T47D (cell line): ENCODE measurements at regions not wholly inside any gene's neighbourhood (a gene's known extent, or its start where the extent isn't known, plus 50 kb on each side); places are given as distances from the start of the nearest gene placed in this dataset.

ENCODE experiments used
- DNase-seq, 2 experiments: peaks; one replicate each; pipeline versions ENCODE4 v3.0.0 to v3.0.0-alpha.2; 2011 to 2012; ENCODE audit warnings: low read depth in 1 of 2, low spot score in 1 of 2
- JUND ChIP-seq: IDR thresholded peaks from 2 replicates; pipeline ENCODE4 v1.6.1; 2012; ENCODE audit warnings: low read depth
- in situ Hi-C: cut with HindIII; loops from 2 replicates; pipeline ENCODE4 v1.10.0; 2016; ENCODE audit warnings: low sequenced_read_pairs, low pct_unique_long_range_greater_than_20kb

DNA sequence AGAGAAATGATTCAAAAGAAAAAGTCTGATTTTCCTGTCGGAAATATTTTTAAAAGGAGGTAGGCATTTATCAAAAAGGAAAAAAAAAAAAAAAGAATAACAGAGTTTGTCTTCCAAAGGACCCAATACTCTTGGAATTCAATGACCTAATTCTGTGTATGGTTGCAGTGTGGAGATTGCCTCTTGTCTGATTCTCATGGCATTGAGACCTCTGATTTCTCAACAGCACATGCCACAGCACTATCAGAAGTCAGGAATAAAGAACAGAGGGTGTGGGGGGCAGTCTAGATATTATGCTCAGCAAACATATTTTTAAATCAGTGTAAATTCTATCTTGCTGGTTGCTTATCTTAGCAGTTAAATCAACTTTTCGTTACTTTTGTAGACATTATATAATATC lies 81.3 kb upstream of the SOX9 start:
- TF ChIP-seq JUND: no peak
- no peak for DNase-seq
- in situ Hi-C loops: no loop called here

DNA sequence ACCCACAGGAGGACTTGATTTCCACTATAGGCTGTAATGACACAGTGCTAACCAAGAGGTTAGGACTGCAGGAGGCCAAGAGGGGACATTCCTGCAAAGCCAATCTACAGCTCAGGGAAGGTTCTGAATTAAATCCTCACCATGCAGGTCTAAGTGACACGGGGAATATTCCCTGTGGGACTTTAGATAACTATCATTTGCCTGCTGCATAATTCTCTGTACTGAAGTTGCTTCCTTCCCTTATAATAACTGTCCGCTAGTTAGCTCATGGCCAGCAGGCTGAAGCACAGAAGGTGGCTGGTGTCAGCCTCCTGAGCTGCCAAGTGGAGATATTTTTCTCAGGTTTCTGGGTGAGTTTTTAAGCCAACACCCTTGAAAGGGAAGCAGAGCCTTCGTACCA lies 74.6 kb upstream of the SOX9 start:
- TF ChIP-seq JUND: no peak
- in situ Hi-C loops: no loop called here
- no peak for DNase-seq

DNA sequence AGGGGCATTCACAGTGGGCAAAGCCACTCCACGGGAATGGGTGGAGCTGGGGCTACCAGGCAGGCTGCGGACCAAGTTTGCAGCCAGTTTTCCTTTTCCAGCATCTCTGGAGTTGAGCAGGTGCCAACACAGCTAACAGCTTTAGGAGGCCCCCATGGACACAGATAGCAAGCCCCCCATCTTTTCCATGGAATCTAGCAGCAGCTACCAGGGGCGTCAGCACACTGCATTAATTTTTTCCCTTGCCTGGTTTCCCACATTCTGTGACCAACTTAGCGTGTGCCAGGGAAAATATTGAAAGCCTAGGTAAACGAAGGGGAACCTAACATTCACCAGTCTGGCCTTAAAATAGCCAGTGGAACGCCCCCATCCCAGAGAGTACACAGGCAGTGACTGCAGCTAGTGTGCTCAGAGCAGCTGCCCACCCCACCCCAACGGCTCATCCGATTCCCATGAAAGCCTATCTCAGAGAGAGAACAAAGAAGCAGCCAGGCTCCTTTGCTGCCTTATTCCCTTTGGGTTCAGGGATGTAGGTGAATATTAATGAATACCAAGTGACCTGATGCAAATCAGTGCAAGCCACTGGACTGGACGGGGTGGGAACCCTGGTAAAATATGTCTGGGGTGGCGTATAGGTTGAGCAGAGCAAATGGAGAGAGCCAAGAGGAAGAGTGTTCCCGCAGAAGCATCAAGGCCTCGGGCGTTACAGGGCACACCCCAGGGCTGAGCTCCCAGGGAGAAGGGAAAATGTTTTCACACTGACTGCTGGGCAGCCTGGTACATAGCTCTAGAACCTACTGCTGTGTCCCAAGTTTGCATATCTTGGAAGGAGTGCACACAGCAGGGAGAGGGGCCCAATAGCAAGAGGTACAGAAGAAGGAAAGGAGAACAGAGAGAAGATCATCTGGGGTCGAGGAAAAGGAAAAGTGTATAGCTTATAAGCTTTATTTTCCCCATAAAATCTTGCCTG lies 73.9 kb upstream of the SOX9 start:
- in situ Hi-C loops: no loop called here
- no peak for DNase-seq
- no peak for TF ChIP-seq JUND

DNA sequence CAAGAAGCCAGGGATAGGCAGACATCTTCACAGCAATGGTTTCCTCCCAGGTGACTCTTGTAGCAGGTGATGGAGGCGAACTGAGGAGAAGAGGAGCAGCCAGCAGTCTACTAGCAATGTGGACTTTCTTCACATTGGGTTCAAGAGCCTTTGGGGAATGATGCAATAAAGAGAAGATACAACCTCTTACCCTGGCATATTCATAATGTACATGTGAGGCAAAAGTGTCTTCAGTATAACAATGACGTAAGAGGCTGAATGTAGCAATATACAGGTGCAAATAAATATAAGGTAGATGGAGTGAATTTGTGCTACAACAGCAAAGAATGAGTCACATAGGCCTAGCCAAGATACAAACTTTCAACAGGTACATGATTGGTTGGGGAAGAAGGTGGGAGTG lies 70.9 kb upstream of the SOX9 start:
- no peak for DNase-seq
- no peak for TF ChIP-seq JUND
- in situ Hi-C loops: no loop called here

GRCh38 chr17:72053036-72053435 lies 67.8 kb upstream of the SOX9 start:
- in situ Hi-C loops: no loop called here
- DNase-seq: no peak
- TF ChIP-seq JUND: no peak

GRCh38 chr17:72053449-72053848 lies 67.4 kb upstream of the SOX9 start:
- no peak for TF ChIP-seq JUND
- no peak for DNase-seq
- in situ Hi-C loops: no loop called here

DNA sequence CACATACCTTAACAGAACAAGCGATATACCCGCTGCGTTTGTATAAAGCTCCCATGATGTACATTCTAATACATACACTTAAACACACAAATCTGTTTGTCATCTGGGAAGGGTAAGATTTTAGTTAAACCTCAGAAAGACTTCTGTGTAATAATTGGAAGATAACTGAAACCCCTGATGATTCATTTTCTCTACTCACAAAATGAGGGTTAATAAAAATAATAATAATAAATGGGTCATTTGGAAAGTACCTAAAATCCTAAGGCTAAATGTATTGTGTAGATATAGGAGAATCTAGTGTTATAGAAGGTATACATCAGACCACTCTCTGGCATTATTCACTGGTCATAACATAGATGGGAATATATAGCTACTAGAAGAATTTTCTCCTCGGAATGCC lies 64.7 kb upstream of the SOX9 start:
- in situ Hi-C loops: no loop called here
- no peak for DNase-seq
- TF ChIP-seq JUND: no peak

DNA sequence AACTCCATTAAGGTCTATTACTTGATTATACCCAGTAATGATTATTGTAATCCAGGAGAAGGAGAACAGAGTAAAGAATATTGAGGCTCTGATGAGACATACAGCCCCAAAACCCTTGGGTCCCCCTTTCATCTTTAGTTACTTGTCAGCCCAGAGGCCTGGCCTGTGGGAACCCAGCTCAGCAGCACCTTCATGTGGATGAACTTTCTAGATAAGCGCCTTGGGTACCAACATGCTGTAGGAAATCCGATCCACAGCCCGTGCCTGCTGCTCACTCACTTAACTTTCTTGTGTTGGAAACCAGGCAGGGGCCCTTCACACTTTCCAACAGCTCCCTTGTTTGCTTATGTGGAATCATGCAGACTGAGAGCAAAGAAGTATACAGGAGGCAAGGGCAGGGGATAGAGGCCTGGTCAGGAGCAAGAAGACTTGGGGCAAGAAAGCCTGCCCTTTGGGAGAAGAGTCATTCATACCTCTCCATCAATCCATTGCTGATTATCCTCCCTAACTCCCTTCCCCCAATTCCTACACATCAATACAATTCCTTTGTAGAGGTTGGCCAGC lies 64.0 kb upstream of the SOX9 start:
- in situ Hi-C loops: no loop called here
- no peak for TF ChIP-seq JUND
- no peak for DNase-seq

GRCh38 chr17:72060084-72060483 lies 60.7 kb upstream of the SOX9 start:
- no peak for TF ChIP-seq JUND
- DNase-seq: no peak
- in situ Hi-C loops: no loop called here

GRCh38 chr17:72063262-72063661 lies 57.6 kb upstream of the SOX9 start:
- TF ChIP-seq JUND: no peak
- in situ Hi-C loops: no loop called here

GRCh38 chr17:72063756-72064450 lies 56.9 kb upstream of the SOX9 start:
- in situ Hi-C loops: no loop called here
- no peak for DNase-seq
- no peak for TF ChIP-seq JUND

More at GRCh38 chr17:72063262-72063661, 57.6 kb upstream of the SOX9 start:
- no peak for DNase-seq

DNA sequence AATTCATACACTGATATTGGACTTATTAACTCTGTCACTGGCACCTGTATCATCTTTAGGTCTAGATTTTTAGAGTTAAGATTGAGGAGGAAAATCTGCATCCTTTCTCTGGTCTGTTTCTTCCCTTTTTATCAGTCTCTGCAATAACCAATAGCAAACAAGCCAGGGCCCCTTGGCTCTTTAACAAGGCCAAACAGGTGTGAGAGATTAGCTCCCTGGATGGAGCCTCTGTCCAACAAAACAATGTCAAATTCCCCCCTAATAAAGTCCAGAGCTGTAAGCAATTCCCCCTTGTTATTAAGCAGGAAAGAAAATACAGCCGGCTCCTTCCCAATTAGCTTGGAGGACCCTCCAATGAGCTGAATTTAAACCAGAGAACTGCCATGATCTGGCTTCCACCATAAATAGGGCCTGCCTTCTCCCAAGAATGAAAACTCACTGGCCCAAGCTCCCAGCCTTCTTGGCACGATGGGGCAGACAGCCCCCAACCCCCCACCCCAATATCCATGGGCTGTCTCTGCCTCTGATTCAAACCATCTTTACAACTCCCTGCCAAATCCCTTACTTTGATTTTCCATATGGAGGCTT lies 56.1 kb upstream of the SOX9 start:
- in situ Hi-C loops: no loop called here
- DNase-seq: no peak
- no peak for TF ChIP-seq JUND

GRCh38 chr17:72065556-72065955 lies 55.3 kb upstream of the SOX9 start:
- in situ Hi-C loops: no loop called here
- no peak for TF ChIP-seq JUND
- no peak for DNase-seq
